HCT116 (cell line): ENCODE measurements at regions not wholly inside any gene's neighbourhood (a gene's known extent, or its start where the extent isn't known, plus 50 kb on each side); places are given as distances from the start of the nearest gene placed in this dataset.

Source experiments
- ATAC-seq: fragments of 200-7000 bp; cut with Tn5 transposase; 2 replicates; pipeline ENCODE4 v1.9.1; 2020; ENCODE audit warnings: mild to moderate bottlenecking, moderate library complexity
- BruUV-seq: library from RNA; stranded (reverse); fragments of 400-500 nt; replicated peaks from 2 replicates; lab custom pipeline; 2021; lab: Mats Ljungman, UMichigan
- CTCF ChIA-PET: fragments of 300-600 bp; sonication (Branson Sonifier 250); formaldehyde crosslinking; loops from one replicate; lab custom pipeline; 2021; ENCODE audit warnings: antibody characterized with exemption; lab: Charles Lee
- POLR2A ChIA-PET: fragments of 300-600, 350-600 bp; sonication (Branson Sonifier 250); formaldehyde crosslinking; loops from one replicate; lab custom pipeline; 2021; ENCODE audit warnings: antibody characterized with exemption; lab: Charles Lee
- RAD21 ChIA-PET, 2 experiments: fragments of 300-600 bp; sonication (Branson Sonifier 250); formaldehyde crosslinking; loops; one replicate each; lab custom pipeline; 2023; ENCODE audit warnings: low total read pairs in 2 of 2; ENCODE audit not compliant: uncharacterized antibody in 2 of 2, unreplicated experiment in 2 of 2, low non-redundant PET in 1 of 2; lab: Charles Lee
- DNase-seq: peaks from one replicate; pipeline ENCODE4 v3.0.0-alpha.2; 2010; ENCODE audit warnings: low read depth, low spot score
- H2AFZ ChIP-seq: fragments of 200-600 bp; shearing (Covaris generic), sonication (generic); 2 replicates; pipeline ENCODE4 v1.6.1; 2017; ENCODE audit warnings: low read depth, mixed run types, mixed read lengths, antibody characterized with exemption, low read length; ENCODE audit not compliant: poor library complexity, severe bottlenecking
- H3K27ac ChIP-seq: 2 replicates; pipeline ENCODE4 v1.5.1; 2012; ENCODE audit warnings: low read depth, low read length
- H3K27me3 ChIP-seq: fragments of 200-600 bp; sonication (generic); 2 replicates; pipeline ENCODE4 v1.6.1; 2016; ENCODE audit warnings: mixed run types, low read length, mixed read lengths; ENCODE audit not compliant: insufficient read depth
- H3K36me3 ChIP-seq, 2 experiments: fragments of 200-500 bp in 1 of 2; fragments of 200-600 bp in 1 of 2; sonication (Bioruptor generic) in 1 of 2; sonication (generic) in 1 of 2; 2 replicates each; pipeline versions ENCODE4 v1.5.1 to v1.6.1; 2014 to 2016; ENCODE audit warnings: low read length in 2 of 2, inconsistent platforms in 1 of 2, mixed read lengths in 1 of 2, mixed run types in 1 of 2; ENCODE audit not compliant: insufficient read depth in 2 of 2, control insufficient read depth in 1 of 2
- H3K4me1 ChIP-seq, 2 experiments: fragments of 200-600 bp in 1 of 2; sonication (generic) in 1 of 2; 2 replicates each; pipeline versions ENCODE4 v1.5.1 to v1.6.1; 2012 to 2017; ENCODE audit warnings: low read length in 2 of 2, inconsistent platforms in 1 of 2, mild to moderate bottlenecking in 1 of 2, mixed read lengths in 1 of 2, mixed run types in 1 of 2, moderate library complexity in 1 of 2; ENCODE audit not compliant: insufficient read depth in 2 of 2, control insufficient read depth in 1 of 2
- H3K4me2 ChIP-seq: fragments of 200-600 bp; sonication (generic); 2 replicates; pipeline ENCODE4 v1.6.1; 2017; ENCODE audit warnings: mixed run types, low read length, mixed read lengths
- H3K4me3 ChIP-seq, 2 experiments: fragments of 200-600 bp in 1 of 2; sonication (generic) in 1 of 2; replicated peaks in 1 of 2; 2 replicates each; pipeline ENCODE4 v1.5.1; 2011 to 2016; ENCODE audit warnings: low read length in 2 of 2, control low read depth in 1 of 2, low read depth in 1 of 2, mild to moderate bottlenecking in 1 of 2, mixed read lengths in 1 of 2, mixed run types in 1 of 2
- H3K79me2 ChIP-seq: fragments of 200-600 bp; sonication (generic); 2 replicates; pipeline ENCODE4 v1.6.1; 2017; ENCODE audit warnings: mild to moderate bottlenecking, mixed run types, low read length, moderate library complexity, mixed read lengths; ENCODE audit not compliant: insufficient read depth
- H3K9ac ChIP-seq: fragments of 200-600 bp; sonication (generic); 2 replicates; pipeline ENCODE4 v1.6.1; 2016; ENCODE audit warnings: low read length, mixed read lengths
- H3K9me2 ChIP-seq: fragments of 200-600 bp; sonication (generic), shearing (Covaris generic); 2 replicates; pipeline ENCODE4 v1.6.1; 2017; ENCODE audit warnings: mixed run types, mild to moderate bottlenecking, moderate library complexity; ENCODE audit not compliant: insufficient read depth
- H3K9me3 ChIP-seq, 2 experiments: fragments of 200-500 bp in 1 of 2; fragments of 200-600 bp in 1 of 2; sonication (Bioruptor generic) in 1 of 2; sonication (generic) in 1 of 2; 2 replicates each; pipeline ENCODE4 v1.6.1; 2014 to 2017; ENCODE audit warnings: low read length in 2 of 2, mixed read lengths in 2 of 2, inconsistent platforms in 1 of 2, low read depth in 1 of 2, mild to moderate bottlenecking in 1 of 2, mixed run types in 1 of 2, moderate library complexity in 1 of 2; ENCODE audit not compliant: control insufficient read depth in 1 of 2, insufficient read depth in 1 of 2
- H4K20me1 ChIP-seq: fragments of 200-600 bp; sonication (generic), shearing (Covaris generic); 2 replicates; pipeline ENCODE4 v1.6.1; 2017; ENCODE audit warnings: mixed run types, mild to moderate bottlenecking, moderate library complexity; ENCODE audit not compliant: insufficient read depth
- CBX3 ChIP-seq: IDR thresholded peaks from 2 replicates; pipeline ENCODE4 v1.6.1; 2012; ENCODE audit warnings: low read depth
- CEBPB ChIP-seq: IDR thresholded peaks from 2 replicates; pipeline ENCODE4 v1.6.1; 2012; ENCODE audit warnings: low read depth
- EGR1 ChIP-seq: IDR thresholded peaks from 2 replicates; pipeline ENCODE4 v1.6.1; 2012; ENCODE audit warnings: low read depth
- ELF1 ChIP-seq: IDR thresholded peaks from 2 replicates; pipeline ENCODE4 v1.6.1; 2012; ENCODE audit warnings: low read depth, borderline replicate concordance
- JUND ChIP-seq: IDR thresholded peaks from 2 replicates; pipeline ENCODE4 v1.6.1; 2012
- SIN3A ChIP-seq: IDR thresholded peaks from 2 replicates; pipeline ENCODE4 v1.6.1; 2012; ENCODE audit warnings: low read depth
- ZFX ChIP-seq: fragments of 450-650 bp; IDR thresholded peaks from 2 replicates; pipeline ENCODE4 v1.6.1; 2017
- ZNF274 ChIP-seq: fragments of 200-500 bp; sonication (Bioruptor generic); IDR thresholded peaks from 2 replicates; pipeline ENCODE4 v1.6.1; 2014; ENCODE audit warnings: mild to moderate bottlenecking, low read depth, low read length, inconsistent platforms
- intact Hi-C: fragments of 100-400 bp; cut with micrococcal nuclease; formaldehyde crosslinking; loops from 2 replicates; pipeline ENCODE4 v1.10.0; 2022
- TF ChIP-seq, protein P1 (sequence below): IDR thresholded peaks from 2 replicates; pipeline ENCODE4 v1.6.1; 2012
- TF ChIP-seq, protein P2 (sequence below): IDR thresholded peaks from 2 replicates; pipeline ENCODE4 v1.6.1; 2011; ENCODE audit warnings: mild to moderate bottlenecking, low read length, moderate library complexity; ENCODE audit not compliant: insufficient replicate concordance; ENCODE audit errors: extremely low read depth
- TF ChIP-seq, protein P3 (sequence below), 3 experiments: fragments of 200-600 bp in 1 of 3; sonication (generic) in 1 of 3; IDR thresholded peaks in 2 of 3; conservative IDR thresholded peaks in 1 of 3; 2 replicates each; pipeline ENCODE4 v1.5.1; 2012 to 2017; ENCODE audit warnings: low read depth in 2 of 3, low read length in 2 of 3, antibody characterized with exemption in 1 of 3, borderline replicate concordance in 1 of 3, control low read depth in 1 of 3, mild to moderate bottlenecking in 1 of 3, mixed read lengths in 1 of 3, mixed run types in 1 of 3, moderate library complexity in 1 of 3; ENCODE audit not compliant: insufficient read depth in 1 of 3
- TF ChIP-seq, protein P4 (sequence below): IDR thresholded peaks from 2 replicates; pipeline ENCODE4 v1.6.1; 2012; ENCODE audit warnings: low read depth

DNA sequence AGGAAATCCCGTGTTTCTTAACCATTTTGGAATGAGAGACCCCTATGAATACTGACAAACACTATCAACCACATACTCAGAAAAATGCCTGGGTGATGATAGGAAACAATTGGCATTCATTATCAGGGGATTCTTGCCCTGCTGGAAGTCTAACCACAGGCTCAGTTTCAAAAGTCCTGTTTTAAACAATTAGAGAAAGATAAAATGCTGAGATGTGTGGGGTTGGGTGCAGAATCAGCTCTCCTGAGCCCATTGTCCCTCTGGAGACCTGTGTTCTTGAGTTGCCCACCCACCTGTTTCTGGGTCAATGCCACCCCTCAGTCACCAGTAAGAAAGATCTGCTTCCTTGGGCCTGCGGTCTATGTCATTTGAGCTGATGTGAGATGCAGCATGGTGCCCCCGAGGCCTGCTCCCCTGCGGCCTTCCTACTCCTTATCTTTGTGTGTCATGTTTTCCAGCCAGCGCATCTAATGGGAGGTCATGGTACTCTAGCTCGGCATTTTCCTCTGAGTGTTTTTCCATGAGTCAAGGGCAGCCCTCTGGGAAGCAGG is 130.3 kb upstream of the PLXNA2 start:
- Histone ChIP-seq H3K9me3 (no peaks in the 10 kb centered on the region), H3K27me3 (peaks cover 11% of the 10 kb centered on the region; the same call in 1 of the 2 replicates), H3K27ac (no peak overlapping the region), H4K20me1 (no peaks in the 10 kb centered on the region)
- ChIA-PET POLR2A (no interaction called here), RAD21 (no interaction called here), CTCF (no interaction called here)
- BruUV-seq = no TSS peak
- ATAC-seq = no peak
- intact Hi-C loops = no loop called here
- TF ChIP-seq ELF1 (no peak), CEBPB (no peak), EGR1 (no peak), SIN3A (no peak), ZNF274 (no peak), JUND (no peak), ZFX (no peak), CBX3 (no peak)
- TF ChIP-seq, protein P1, sequence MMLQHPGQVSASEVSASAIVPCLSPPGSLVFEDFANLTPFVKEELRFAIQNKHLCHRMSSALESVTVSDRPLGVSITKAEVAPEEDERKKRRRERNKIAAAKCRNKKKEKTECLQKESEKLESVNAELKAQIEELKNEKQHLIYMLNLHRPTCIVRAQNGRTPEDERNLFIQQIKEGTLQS = no peak
- TF ChIP-seq, protein P2, sequence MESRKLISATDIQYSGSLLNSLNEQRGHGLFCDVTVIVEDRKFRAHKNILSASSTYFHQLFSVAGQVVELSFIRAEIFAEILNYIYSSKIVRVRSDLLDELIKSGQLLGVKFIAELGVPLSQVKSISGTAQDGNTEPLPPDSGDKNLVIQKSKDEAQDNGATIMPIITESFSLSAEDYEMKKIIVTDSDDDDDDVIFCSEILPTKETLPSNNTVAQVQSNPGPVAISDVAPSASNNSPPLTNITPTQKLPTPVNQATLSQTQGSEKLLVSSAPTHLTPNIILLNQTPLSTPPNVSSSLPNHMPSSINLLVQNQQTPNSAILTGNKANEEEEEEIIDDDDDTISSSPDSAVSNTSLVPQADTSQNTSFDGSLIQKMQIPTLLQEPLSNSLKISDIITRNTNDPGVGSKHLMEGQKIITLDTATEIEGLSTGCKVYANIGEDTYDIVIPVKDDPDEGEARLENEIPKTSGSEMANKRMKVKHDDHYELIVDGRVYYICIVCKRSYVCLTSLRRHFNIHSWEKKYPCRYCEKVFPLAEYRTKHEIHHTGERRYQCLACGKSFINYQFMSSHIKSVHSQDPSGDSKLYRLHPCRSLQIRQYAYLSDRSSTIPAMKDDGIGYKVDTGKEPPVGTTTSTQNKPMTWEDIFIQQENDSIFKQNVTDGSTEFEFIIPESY = no peak
- TF ChIP-seq, protein P3, sequence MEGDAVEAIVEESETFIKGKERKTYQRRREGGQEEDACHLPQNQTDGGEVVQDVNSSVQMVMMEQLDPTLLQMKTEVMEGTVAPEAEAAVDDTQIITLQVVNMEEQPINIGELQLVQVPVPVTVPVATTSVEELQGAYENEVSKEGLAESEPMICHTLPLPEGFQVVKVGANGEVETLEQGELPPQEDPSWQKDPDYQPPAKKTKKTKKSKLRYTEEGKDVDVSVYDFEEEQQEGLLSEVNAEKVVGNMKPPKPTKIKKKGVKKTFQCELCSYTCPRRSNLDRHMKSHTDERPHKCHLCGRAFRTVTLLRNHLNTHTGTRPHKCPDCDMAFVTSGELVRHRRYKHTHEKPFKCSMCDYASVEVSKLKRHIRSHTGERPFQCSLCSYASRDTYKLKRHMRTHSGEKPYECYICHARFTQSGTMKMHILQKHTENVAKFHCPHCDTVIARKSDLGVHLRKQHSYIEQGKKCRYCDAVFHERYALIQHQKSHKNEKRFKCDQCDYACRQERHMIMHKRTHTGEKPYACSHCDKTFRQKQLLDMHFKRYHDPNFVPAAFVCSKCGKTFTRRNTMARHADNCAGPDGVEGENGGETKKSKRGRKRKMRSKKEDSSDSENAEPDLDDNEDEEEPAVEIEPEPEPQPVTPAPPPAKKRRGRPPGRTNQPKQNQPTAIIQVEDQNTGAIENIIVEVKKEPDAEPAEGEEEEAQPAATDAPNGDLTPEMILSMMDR (IDR thresholded peaks at IDR 0.05 in 2 of 3, conservative IDR thresholded peaks at IDR 0.05 in 1 of 3; ENCODE audit: borderline replicate concordance in 1 of 3, insufficient read depth in 1 of 3, low read depth in 2 of 3, low read length in 2 of 3) = no peak
- TF ChIP-seq, protein P4, sequence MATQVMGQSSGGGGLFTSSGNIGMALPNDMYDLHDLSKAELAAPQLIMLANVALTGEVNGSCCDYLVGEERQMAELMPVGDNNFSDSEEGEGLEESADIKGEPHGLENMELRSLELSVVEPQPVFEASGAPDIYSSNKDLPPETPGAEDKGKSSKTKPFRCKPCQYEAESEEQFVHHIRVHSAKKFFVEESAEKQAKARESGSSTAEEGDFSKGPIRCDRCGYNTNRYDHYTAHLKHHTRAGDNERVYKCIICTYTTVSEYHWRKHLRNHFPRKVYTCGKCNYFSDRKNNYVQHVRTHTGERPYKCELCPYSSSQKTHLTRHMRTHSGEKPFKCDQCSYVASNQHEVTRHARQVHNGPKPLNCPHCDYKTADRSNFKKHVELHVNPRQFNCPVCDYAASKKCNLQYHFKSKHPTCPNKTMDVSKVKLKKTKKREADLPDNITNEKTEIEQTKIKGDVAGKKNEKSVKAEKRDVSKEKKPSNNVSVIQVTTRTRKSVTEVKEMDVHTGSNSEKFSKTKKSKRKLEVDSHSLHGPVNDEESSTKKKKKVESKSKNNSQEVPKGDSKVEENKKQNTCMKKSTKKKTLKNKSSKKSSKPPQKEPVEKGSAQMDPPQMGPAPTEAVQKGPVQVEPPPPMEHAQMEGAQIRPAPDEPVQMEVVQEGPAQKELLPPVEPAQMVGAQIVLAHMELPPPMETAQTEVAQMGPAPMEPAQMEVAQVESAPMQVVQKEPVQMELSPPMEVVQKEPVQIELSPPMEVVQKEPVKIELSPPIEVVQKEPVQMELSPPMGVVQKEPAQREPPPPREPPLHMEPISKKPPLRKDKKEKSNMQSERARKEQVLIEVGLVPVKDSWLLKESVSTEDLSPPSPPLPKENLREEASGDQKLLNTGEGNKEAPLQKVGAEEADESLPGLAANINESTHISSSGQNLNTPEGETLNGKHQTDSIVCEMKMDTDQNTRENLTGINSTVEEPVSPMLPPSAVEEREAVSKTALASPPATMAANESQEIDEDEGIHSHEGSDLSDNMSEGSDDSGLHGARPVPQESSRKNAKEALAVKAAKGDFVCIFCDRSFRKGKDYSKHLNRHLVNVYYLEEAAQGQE = no peak
- TF ChIP-seq, all 23 proteins: peak for 0
- Histone ChIP-seq H2AFZ (no peak overlapping the region), H3K79me2 (no peaks in the 10 kb centered on the region), H3K4me1 (no peaks in the 10 kb centered on the region), H3K4me2 (no peak overlapping the region), H3K9ac (no peak overlapping the region), H3K9me2 (no peaks in the 10 kb centered on the region), H3K36me3 (no peaks in the 10 kb centered on the region), H3K4me3 (no peak overlapping the region)
- DNase-seq = no peak
